GM19452 (cell line): ENCODE measurements at regions not wholly inside any gene's neighbourhood (a gene's known extent, or its start where the extent isn't known, plus 50 kb on each side); places are given as distances from the start of the nearest gene placed in this dataset.

ENCODE experiments used
- ATAC-seq: cut with Tn5 transposase; IDR thresholded peaks from one replicate; pipeline ENCODE4 v1.9.1; 2021; ENCODE audit not compliant: unreplicated experiment

GRCh38 chr2:176709149-176709951 lies 440.1 kb downstream of the MTX2 start:
- ATAC-seq, result no peak

GRCh38 chr2:176709991-176710390 lies 440.7 kb downstream of the MTX2 start:
- ATAC-seq, result no peak

DNA sequence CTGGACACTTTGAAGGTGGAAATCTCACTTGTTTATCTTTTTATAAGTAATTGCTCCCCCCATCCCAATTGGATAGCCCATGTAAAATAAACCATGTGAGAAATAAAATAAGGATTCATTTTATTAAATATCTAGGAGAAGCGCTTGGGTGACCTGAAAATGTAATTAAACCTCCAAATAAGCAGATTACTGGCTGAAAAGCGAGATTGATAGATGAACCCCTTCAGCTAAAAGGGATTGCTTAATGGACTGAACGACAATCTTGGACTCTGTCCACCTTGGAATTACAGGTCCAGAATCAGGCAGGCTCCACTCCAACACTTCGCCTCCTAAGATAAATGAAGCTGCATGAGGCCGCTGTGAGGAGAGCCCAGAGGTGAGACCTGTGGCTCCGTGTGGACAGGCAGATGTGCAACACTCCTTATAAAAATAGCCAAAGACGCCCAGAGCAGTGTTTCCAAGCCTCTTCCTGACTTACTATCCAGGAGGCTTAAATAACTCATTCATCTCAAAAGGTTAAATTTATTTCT lies 441.5 kb downstream of the MTX2 start:
- no peak for ATAC-seq

GRCh38 chr2:176725873-176726645 lies 456.8 kb downstream of the MTX2 start:
- no peak for ATAC-seq

- no peak for ATAC-seq
These were observed 458.5 kb downstream of the MTX2 start for GRCh38 chr2:176727696-176728095.

DNA sequence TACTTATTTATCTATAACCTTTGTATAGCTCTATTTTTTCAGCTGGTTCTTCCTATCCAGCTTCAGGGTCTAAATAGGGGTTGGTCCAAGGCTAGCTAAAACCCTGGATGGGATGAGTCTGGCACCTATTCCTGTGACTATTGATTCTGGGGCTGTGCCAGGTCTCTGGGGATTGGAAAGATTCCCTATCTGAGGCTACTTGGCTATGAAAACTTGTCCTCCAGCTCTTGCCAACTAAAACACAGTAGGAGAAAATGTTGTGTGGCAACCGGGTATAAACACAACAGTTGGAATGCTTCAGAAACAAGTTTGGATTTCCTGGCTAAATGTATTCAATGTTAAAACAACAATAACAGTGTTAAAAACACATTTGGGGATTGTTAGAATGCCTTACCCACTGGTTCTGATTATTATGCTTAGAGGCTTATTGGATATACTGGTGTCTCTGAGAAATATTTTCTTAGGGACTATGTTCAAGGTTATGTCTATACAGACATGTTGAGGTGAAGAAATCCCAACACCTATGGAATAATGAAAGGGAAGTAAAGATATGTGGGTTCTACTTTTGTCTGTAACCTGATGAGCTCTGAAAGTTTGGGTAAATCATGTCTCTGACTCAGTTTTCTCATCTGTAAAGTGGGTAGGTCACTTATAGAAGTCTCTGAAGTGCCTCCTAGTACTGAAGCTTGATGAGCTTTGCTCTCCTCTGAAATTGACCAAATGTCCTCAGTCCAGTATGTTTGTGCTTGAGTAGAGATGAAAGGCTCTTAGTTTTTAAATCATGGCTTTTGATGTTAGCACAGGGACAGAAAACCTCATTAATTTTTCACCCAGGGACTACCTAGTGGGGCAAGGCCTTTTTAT lies 460.7 kb downstream of the MTX2 start:
- ATAC-seq, result no peak

DNA sequence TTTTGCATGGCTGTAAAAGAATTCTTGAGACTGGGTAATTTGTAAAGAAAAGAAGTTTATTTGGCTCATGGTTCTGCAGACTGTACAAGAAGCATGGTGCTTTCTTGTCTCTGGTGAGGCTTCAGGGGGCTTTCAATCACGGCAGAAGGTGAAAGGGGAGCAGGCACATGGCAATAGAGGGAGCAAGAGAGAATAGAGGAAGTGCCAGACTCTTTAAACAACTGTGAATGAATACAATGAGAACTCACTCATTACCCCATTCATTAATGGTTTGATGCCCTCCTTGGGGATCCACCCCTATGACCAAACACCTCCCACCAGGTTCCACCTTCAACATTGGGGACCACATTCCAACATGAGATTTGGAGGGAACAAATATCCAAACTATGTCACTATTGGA lies 463.5 kb downstream of the MTX2 start:
- no peak for ATAC-seq

DNA sequence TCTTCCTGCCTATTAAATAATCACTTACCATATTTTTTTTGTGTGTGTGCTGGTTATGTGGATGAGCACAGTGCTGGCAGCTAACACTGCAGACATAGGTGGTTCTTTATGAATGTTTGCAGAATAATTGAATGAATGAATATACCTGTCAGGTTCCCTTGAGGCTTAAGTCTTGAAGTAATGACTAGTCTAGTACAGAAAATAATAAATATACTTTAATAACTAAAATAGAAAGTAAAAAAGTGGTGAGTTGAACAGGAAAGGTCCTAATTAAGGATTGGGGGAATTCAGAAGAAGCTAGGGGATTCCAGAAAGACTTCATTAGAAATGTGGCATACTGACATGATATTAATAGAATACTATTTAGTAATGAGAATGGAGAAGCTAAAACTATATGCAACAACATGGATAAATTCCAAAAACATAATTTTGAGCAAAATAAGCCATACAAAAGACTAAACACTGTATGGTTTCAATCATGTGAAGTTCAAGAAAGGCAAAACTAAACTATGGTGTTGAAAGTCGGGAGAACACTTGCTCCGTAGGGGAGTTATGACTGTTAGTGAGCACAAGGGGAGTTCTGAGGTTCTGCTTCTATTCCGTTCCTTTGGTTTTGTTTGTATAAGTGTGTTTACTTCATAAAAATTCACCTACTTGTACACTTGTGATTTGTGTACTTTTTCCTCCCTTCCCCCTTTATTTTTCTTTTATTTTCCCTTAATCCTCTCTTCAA lies 464.6 kb downstream of the MTX2 start:
- no peak for ATAC-seq

DNA sequence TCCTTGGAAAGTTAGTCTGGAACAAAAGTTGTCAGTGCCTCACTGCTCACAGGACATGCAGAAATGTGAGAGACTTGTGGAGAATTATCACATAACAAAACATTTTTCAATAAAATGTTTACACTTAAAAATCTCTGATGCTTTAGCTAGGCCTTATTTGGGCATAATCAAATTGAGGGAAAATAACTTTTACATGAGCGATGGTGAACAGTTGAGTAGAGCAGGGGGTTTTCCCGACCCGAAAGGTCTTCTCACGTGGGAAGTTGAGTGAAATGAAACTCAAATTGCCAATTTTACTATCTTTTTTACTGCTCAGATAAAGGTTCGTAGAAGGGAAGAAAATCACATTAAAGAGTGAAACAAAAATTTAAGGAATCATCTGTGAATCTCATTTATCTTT lies 465.6 kb downstream of the MTX2 start:
- ATAC-seq, result no peak

DNA sequence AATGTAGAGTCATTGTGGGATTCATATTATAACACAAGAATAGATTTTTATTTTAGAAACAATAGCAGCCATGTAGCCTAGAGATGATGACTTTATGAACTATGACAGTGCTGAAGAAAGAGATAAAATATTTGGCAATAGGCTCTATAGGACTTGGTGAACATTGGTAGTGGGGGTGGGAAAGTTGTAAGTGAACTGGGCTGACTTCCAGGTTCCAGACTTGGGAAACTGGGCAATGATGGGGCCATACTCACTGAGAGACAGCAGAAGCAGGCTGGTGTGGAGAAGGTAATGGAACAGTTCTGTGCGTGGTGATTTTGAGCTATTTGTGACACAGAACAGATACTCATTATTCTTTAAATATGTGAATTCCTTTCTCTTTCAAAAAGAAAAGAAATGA lies 470.3 kb upstream of the HNRNPA3 start:
- ATAC-seq, result no peak

GRCh38 chr2:176743671-176744070 lies 468.9 kb upstream of the HNRNPA3 start:
- ATAC-seq, result no peak

DNA sequence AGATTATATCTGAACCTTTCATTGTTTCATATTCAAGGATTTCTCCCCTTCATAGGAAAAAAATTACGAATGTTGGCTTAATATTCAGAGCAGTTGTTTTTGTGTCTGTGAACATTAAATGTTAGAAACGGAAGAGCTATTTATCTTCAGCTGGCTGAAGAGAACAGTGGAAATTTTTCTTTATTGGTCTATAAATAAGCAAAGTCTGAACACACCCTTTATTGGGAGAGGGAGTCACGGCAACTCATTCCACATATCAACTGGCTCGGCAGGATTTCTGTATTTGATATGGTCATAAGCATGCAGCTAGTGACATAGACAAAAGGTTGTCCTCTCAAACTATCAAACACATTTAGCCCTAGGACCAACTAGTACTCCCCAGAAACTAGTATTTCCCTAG lies 468.4 kb upstream of the HNRNPA3 start:
- no peak for ATAC-seq

DNA sequence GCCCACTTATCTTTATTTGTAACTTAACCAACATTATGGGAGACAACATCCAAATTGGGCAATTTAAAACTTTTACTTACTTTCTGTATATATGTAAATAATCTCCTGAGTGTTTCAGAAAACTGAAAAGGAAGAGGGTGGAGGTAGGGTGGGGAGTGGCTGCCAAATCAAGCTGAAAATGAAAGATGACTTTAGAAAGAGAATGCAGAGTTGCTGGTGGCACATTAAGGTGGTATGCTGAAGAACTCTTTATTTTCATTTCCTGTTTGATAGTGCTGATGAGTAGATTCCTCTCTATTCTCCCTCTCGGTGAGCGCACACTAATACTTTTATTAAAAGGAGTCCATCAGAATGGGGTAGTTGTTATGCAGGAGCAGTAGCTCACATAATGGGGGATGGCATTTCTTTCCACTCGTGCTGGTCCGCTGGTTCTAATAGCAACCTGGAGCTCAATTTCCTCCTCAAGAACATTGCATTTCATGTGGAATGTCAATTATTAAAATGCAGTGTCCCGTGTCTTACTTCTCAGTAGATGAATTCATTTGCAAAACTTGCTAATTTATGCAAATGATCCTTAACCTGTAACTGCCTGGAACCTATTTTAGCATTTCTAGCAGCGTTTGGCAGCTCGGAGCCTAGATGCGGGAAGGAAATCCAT lies 466.9 kb upstream of the HNRNPA3 start:
- ATAC-seq, result no peak

DNA sequence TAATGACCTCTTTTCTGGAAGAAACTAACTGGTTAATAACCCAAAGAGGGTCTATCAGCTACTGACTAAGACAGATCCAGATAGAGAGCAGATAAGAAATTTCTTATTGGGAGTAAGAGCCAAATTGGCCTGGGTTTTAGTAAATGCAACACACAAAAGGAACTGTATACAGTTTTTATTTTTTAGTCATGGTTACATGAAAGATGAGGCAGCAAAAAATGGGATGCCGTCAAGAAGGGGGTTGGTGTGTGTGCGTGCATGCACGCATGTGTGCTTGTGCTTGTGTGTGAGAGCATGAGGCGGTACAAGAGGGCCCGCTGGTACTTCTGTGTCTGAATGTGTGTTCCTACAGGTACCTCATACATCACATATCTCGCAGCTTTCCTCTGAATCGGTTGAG lies 466.2 kb upstream of the HNRNPA3 start:
- no peak for ATAC-seq

- no peak for ATAC-seq
These were observed 465.1 kb upstream of the HNRNPA3 start for GRCh38 chr2:176747506-176747905.

DNA sequence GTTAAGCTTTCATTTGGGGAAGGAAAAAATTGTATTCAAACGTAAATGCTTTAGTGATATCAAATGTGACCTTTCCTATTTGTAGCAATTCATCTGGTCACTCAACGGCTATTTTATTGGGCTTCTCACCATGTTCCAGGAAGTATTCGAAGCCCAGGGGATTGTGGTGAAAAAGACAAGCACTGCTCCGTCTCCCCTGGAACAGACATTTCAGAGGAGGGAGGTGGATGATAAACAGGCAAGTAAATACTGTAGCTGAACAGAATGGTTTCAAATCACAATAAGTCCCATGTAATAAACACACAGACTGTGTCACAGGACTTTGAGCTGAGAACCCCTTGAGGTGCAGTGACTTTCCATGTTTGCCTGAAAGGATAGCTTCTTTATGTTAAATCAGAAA lies 464.7 kb upstream of the HNRNPA3 start:
- no peak for ATAC-seq

- no peak for ATAC-seq
These were observed 463.9 kb upstream of the HNRNPA3 start for GRCh38 chr2:176748662-176749061.

DNA sequence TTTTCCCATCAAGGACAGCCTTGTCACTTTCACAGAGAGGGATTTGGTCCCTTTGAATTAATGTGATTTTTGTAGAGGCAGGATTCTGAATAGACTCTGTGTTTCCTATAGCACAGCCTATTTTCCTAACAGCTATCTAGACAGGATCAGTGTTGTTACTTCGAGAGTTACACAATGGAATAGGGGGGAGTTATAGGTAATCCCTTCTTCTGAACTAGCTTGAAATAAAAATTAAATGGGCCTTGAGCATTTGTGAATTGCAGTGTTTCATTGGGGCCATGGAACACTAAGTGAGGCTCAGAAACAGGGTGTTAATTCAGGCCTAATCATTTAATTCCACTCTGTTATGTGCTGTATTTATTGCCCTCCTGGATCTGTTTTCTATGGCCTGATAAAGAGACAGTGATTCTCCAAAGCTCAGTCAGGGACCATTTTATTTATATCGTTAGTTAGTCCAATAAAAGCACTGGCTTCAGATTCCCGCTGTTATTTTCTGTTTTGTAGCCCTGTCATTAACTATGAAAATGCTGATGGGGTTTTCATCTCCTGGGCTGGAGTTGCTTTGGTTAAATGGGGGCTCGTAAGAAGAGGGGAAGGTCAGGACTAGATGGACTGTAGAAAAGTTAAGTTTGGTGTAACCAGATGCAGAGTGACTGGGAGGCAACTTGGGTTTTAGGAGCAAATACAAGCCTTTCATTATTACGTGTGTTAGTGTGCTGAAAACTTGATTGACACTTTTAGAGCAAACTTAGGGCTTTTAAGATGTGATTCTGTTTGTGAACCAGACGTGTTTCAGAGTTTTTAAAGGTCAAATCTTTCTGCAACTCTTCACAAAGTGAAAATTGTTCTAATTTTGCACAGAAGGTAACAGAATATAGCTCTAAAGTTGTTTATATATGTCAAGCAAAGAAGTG lies 461.0 kb upstream of the HNRNPA3 start:
- ATAC-seq, result no peak

- ATAC-seq, result no peak
These were observed 460.3 kb upstream of the HNRNPA3 start for GRCh38 chr2:176752295-176752694.
